GM19324 (cell line): ENCODE measurements at regions not wholly inside any gene's neighbourhood (a gene's known extent, or its start where the extent isn't known, plus 50 kb on each side); places are given as distances from the start of the nearest gene placed in this dataset.

Experiments
- ATAC-seq: cut with Tn5 transposase; IDR thresholded peaks from one replicate; pipeline ENCODE4 v1.9.1; 2021; ENCODE audit warnings: mild to moderate bottlenecking, moderate library complexity; ENCODE audit not compliant: unreplicated experiment, low FRiP score

GRCh38 chr20:22985239-22985778, 49.8 kb upstream of the SSTR4 start:
- no peak for ATAC-seq
